Activated T-helper 2 cell treated with anti-CD3 and anti-CD28 coated beads, Interferon-gamma antibody, Interleukin-2, Interleukin-4, amounts not matched to agents 10 μg/mL and 5 μg/mL and 100 μg/mL, durations not matched to agents 14 hours and 24 hours and 36 hours (primary cell): ENCODE measurements at regions not wholly inside any gene's neighbourhood (a gene's known extent, or its start where the extent isn't known, plus 50 kb on each side); places are given as distances from the start of the nearest gene placed in this dataset.
A peak's percentile ranks its signal among the peaks of the same experiment; 100 is the strongest.
"Not testable (repeated sequence)": the region's sequence is repeated elsewhere in the genome, so short reads cannot be mapped to it uniquely, and the experiment has no call there.

Source experiments
- DNase-seq: peaks from one replicate; pipeline ENCODE4 v3.0.0; 2021; ENCODE audit warnings: low spot score
- H3K27ac Mint-ChIP-seq: one replicate; pipeline ENCODE4 v1.8.0; 2021; ENCODE audit warnings: mixed read lengths
- H3K27me3 Mint-ChIP-seq: one replicate; pipeline ENCODE4 v1.8.0; 2021; ENCODE audit warnings: low read depth, mixed read lengths
- H3K36me3 Mint-ChIP-seq: one replicate; pipeline ENCODE4 v1.8.0; 2021; ENCODE audit warnings: low read depth, mixed read lengths
- H3K4me1 Mint-ChIP-seq: one replicate; pipeline ENCODE4 v1.8.0; 2021; ENCODE audit warnings: low read depth, mixed read lengths
- H3K4me3 Mint-ChIP-seq: one replicate; pipeline ENCODE4 v1.8.0; 2021; ENCODE audit warnings: low read depth, mild to moderate bottlenecking, moderate library complexity, mixed read lengths
- H3K9me3 Mint-ChIP-seq: one replicate; pipeline ENCODE4 v1.8.0; 2021; ENCODE audit warnings: mixed read lengths
- intact Hi-C: fragments of 100-400 bp; cut with micrococcal nuclease; formaldehyde crosslinking; loops from one replicate; pipeline ENCODE4 v1.15.1; 2023

GRCh38 chr5:17103461-17103860, 114.0 kb upstream of the BASP1 start:
- Mint-ChIP-seq H3K27ac (no peak overlapping the region), H3K36me3 (no peaks in the 10 kb centered on the region), H3K9me3 (no peaks in the 10 kb centered on the region), H3K4me3 (no peak overlapping the region), H3K4me1 (no peaks in the 10 kb centered on the region), H3K27me3 (no peaks in the 10 kb centered on the region)
- no peak for DNase-seq
- intact Hi-C loops = no loop called here

- intact Hi-C loops = no loop called here
- DNase-seq = no peak
- Mint-ChIP-seq H3K27me3 (no peaks in the 10 kb centered on the region), H3K4me3 (no peak overlapping the region), H3K36me3 (no peaks in the 10 kb centered on the region), H3K4me1 (no peaks in the 10 kb centered on the region), H3K27ac (no peak overlapping the region), H3K9me3 (no peaks in the 10 kb centered on the region)
These were observed 111.5 kb upstream of the BASP1 start for GRCh38 chr5:17105744-17106418.

- no peak for DNase-seq
- no peaks in the 10 kb centered on the region for H3K27me3 Mint-ChIP-seq
- H3K27ac Mint-ChIP-seq = no peak overlapping the region
- intact Hi-C loops = no loop called here
- H3K4me1 Mint-ChIP-seq = no peaks in the 10 kb centered on the region
- H3K4me3 Mint-ChIP-seq = no peak overlapping the region
- no peaks in the 10 kb centered on the region for H3K36me3 Mint-ChIP-seq
- no peaks in the 10 kb centered on the region for H3K9me3 Mint-ChIP-seq
These were observed 110.9 kb upstream of the BASP1 start for GRCh38 chr5:17106521-17106920.

GRCh38 chr5:17112091-17112716, 105.2 kb upstream of the BASP1 start:
- H3K36me3 Mint-ChIP-seq, H3K4me1 Mint-ChIP-seq, H3K9me3 Mint-ChIP-seq, H3K27ac Mint-ChIP-seq, DNase-seq, H3K4me3 Mint-ChIP-seq, intact Hi-C loops, H3K27me3 Mint-ChIP-seq: not testable (repeated sequence)

GRCh38 chr5:17113174-17113958, 104.1 kb upstream of the BASP1 start:
- H3K27ac Mint-ChIP-seq = no peak overlapping the region
- no peaks in the 10 kb centered on the region for H3K27me3 Mint-ChIP-seq
- intact Hi-C loops = no loop called here
- no peaks in the 10 kb centered on the region for H3K9me3 Mint-ChIP-seq
- no peak overlapping the region for H3K4me3 Mint-ChIP-seq
- H3K4me1 Mint-ChIP-seq = peaks cover under 1% of the 10 kb centered on the region
- DNase-seq = no peak
- no peaks in the 10 kb centered on the region for H3K36me3 Mint-ChIP-seq

- intact Hi-C loops = no loop called here
- DNase-seq = no peak
These were observed 103.2 kb upstream of the BASP1 start for GRCh38 chr5:17114233-17114632.

GRCh38 chr5:17114715-17115599, 102.5 kb upstream of the BASP1 start:
- H3K36me3 Mint-ChIP-seq = no peaks in the 10 kb centered on the region
- intact Hi-C loops = no loop called here
- no peaks in the 10 kb centered on the region for H3K27me3 Mint-ChIP-seq
- no peak for DNase-seq
- peaks cover 6% of the 10 kb centered on the region for H3K4me1 Mint-ChIP-seq
- H3K4me3 Mint-ChIP-seq = no peak overlapping the region
- H3K27ac Mint-ChIP-seq = no peak overlapping the region
- no peaks in the 10 kb centered on the region for H3K9me3 Mint-ChIP-seq

More at GRCh38 chr5:17114233-17114632, 103.2 kb upstream of the BASP1 start:
- Mint-ChIP-seq H3K27ac (no peak overlapping the region), H3K27me3 (no peaks in the 10 kb centered on the region), H3K36me3 (no peaks in the 10 kb centered on the region), H3K9me3 (no peaks in the 10 kb centered on the region), H3K4me1 (peaks cover 6% of the 10 kb centered on the region), H3K4me3 (no peak overlapping the region)

GRCh38 chr5:17115855-17116254, 101.6 kb upstream of the BASP1 start:
- intact Hi-C loops = no loop called here
- Mint-ChIP-seq H3K27me3 (no peaks in the 10 kb centered on the region), H3K36me3 (no peaks in the 10 kb centered on the region), H3K27ac (no peak overlapping the region), H3K4me3 (no peak overlapping the region), H3K9me3 (no peaks in the 10 kb centered on the region), H3K4me1 (peaks cover 6% of the 10 kb centered on the region)
- no peak for DNase-seq

- Mint-ChIP-seq H3K36me3 (no peaks in the 10 kb centered on the region), H3K27me3 (no peaks in the 10 kb centered on the region), H3K4me1 (peaks cover 6% of the 10 kb centered on the region), H3K9me3 (no peaks in the 10 kb centered on the region), H3K27ac (peak overlapping the region; percentile 48), H3K4me3 (no peak overlapping the region)
- no peak for DNase-seq
- intact Hi-C loops = no loop called here
These were observed 98.8 kb upstream of the BASP1 start for GRCh38 chr5:17118631-17119030.

GRCh38 chr5:17120209-17120608, 97.2 kb upstream of the BASP1 start:
- Mint-ChIP-seq H3K36me3 (no peaks in the 10 kb centered on the region), H3K27ac (no peak overlapping the region), H3K4me1 (peaks cover 6% of the 10 kb centered on the region), H3K4me3 (no peak overlapping the region), H3K9me3 (no peaks in the 10 kb centered on the region), H3K27me3 (no peaks in the 10 kb centered on the region)
- intact Hi-C loops = no loop called here
- DNase-seq = no peak

GRCh38 chr5:17121776-17122175, 95.7 kb upstream of the BASP1 start:
- DNase-seq = no peak
- Mint-ChIP-seq H3K27ac (no peak overlapping the region), H3K27me3 (no peaks in the 10 kb centered on the region), H3K9me3 (no peaks in the 10 kb centered on the region), H3K36me3 (no peaks in the 10 kb centered on the region), H3K4me1 (peaks cover 6% of the 10 kb centered on the region), H3K4me3 (no peak overlapping the region)
- intact Hi-C loops = no loop called here

- Mint-ChIP-seq H3K4me3 (no peak overlapping the region), H3K9me3 (no peaks in the 10 kb centered on the region), H3K36me3 (no peaks in the 10 kb centered on the region), H3K27me3 (no peaks in the 10 kb centered on the region), H3K4me1 (peaks cover 6% of the 10 kb centered on the region), H3K27ac (no peak overlapping the region)
- DNase-seq = no peak
- intact Hi-C loops = no loop called here
These were observed 94.4 kb upstream of the BASP1 start for GRCh38 chr5:17123010-17123409.
